ENCODE measurements at regions not wholly inside any gene's neighbourhood (a gene's known extent, or its start where the extent isn't known, plus 50 kb on each side); places are given as distances from the start of the nearest gene placed in this dataset.

DNA sequence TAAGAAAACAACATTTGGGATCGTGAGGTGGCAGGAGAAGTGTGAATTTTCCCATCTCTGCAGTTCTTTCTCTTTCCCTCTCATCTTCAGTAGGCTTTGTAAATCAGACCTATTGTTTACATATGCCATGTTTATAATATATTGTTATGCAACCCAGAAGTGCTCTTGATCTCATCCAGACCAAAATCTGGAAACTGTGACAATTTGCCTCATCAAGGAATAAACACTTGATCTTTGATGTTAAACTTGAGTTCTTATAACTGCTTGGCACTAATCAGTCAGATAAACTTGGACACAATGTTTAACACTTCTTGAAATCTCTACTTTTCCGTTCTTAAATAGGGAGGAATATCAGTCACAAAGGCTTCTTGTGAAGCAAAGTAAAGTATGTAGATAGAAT, 384.7 kb downstream of the DMRT2 start:
- no peak for TF ChIP-seq CEBPB (IDR thresholded peaks at IDR 0.05)
- TF ChIP-seq TCF12 (IDR thresholded peaks at IDR 0.05; ENCODE audit: low read depth) = no peak
